ENCODE measurements at regions not wholly inside any gene's neighbourhood (a gene's known extent, or its start where the extent isn't known, plus 50 kb on each side); places are given as distances from the start of the nearest gene placed in this dataset.

- DNase-seq (ENCODE audit: low read depth, low spot score) (no peak), FAIRE-seq (no peak), ATAC-seq (no peak)
- H3K9ac ChIP-seq (ENCODE audit: control insufficient read depth, insufficient read depth, low read length) = no peak overlapping the region
- in situ Hi-C loops (cut with MboI) = no loop called here
- no TSS peak for BruUV-seq (replicated peaks)
- H2AFZ ChIP-seq (ENCODE audit: control insufficient read depth, low read depth, low read length) = no peak overlapping the region
- intact Hi-C loops (cut with micrococcal nuclease; ENCODE audit: unreplicated experiment) = no loop called here
- SMC1A ChIA-PET (ENCODE audit: uncharacterized antibody, unreplicated experiment) = no interaction called here
- CTCF ChIA-PET = no interaction called here
- H3K4me3 ChIP-seq = no peak overlapping the region
- RAD21 ChIA-PET (ENCODE audit: unreplicated experiment) = no interaction called here
- H3K27me3 ChIP-seq (replicated peaks in 1 of 2; ENCODE audit: control insufficient read depth in 2 of 2, insufficient read depth in 2 of 2, low read length in 1 of 2) = no peaks in the 10 kb centered on the region
- POLR2A ChIA-PET = no interaction called here
- no peaks in the 10 kb centered on the region for H3K79me2 ChIP-seq (ENCODE audit: control insufficient read depth, insufficient read depth, low read length)
- H3K27ac ChIP-seq (ENCODE audit: control insufficient read depth, insufficient read depth) = no peak overlapping the region
- no peaks in the 10 kb centered on the region for H3K4me1 ChIP-seq (ENCODE audit: control insufficient read depth, insufficient read depth, low read length)
- TF ChIP-seq CTCF (IDR thresholded peaks at IDR 0.05 in 2 of 3, conservative IDR thresholded peaks at IDR 0.05 in 1 of 3; ENCODE audit: control insufficient read depth in 2 of 3, extremely low read depth in 1 of 3, insufficient read depth in 1 of 3, low read depth in 3 of 3, low read length in 3 of 3) (no peak), MYB (IDR thresholded peaks at IDR 0.05; ENCODE audit: borderline replicate concordance, low read depth, low read length) (no peak), ZBED1 (IDR thresholded peaks at IDR 0.05; ENCODE audit: borderline replicate concordance) (no peak), IRF3 (IDR thresholded peaks at IDR 0.05) (no peak), USF2 (IDR thresholded peaks at IDR 0.05; ENCODE audit: borderline replicate concordance, low read depth, low read length) (no peak), MAX (IDR thresholded peaks at IDR 0.05; ENCODE audit: low read depth, low read length) (no peak), NR2F1 (conservative IDR thresholded peaks at IDR 0.05) (no peak), ATF2 (IDR thresholded peaks at IDR 0.05; ENCODE audit: low read length) (no peak), ZSCAN29 (IDR thresholded peaks at IDR 0.05) (no peak), USF1 (IDR thresholded peaks at IDR 0.05; ENCODE audit: borderline replicate concordance, extremely low read length, insufficient read depth, low read depth, low read length) (no peak), BCL11A (IDR thresholded peaks at IDR 0.05; ENCODE audit: low read depth, low read length) (no peak), SMAD5 (IDR thresholded peaks at IDR 0.05; ENCODE audit: low read depth) (no peak), NFIC (IDR thresholded peaks at IDR 0.05; ENCODE audit: low read depth, low read length) (no peak), SUPT20H (IDR thresholded peaks at IDR 0.05; ENCODE audit: borderline replicate concordance, control insufficient read depth, low read depth, low read length) (no peak), SIN3A (IDR thresholded peaks at IDR 0.05; ENCODE audit: low read depth, low read length) (no peak), TBL1XR1 (IDR thresholded peaks at IDR 0.05; ENCODE audit: low read depth, low read length) (no peak)
- no peaks in the 10 kb centered on the region for H3K9me3 ChIP-seq (replicated peaks; ENCODE audit: control insufficient read depth, insufficient read depth, low read length)
- no peaks in the 10 kb centered on the region for H3K36me3 ChIP-seq (ENCODE audit: control insufficient read depth in 2 of 2, insufficient read depth in 2 of 2, low read length in 1 of 2)
- H3K4me2 ChIP-seq (ENCODE audit: control insufficient read depth, insufficient read depth) = no peak overlapping the region
- no peaks in the 10 kb centered on the region for H4K20me1 ChIP-seq (ENCODE audit: control insufficient read depth, insufficient read depth)
Observed at GRCh38 chr2:49367003-49367402, 212.7 kb upstream of the FSHR start.
